ENCODE measurements at regions not wholly inside any gene's neighbourhood (a gene's known extent, or its start where the extent isn't known, plus 50 kb on each side); places are given as distances from the start of the nearest gene placed in this dataset.

DNA sequence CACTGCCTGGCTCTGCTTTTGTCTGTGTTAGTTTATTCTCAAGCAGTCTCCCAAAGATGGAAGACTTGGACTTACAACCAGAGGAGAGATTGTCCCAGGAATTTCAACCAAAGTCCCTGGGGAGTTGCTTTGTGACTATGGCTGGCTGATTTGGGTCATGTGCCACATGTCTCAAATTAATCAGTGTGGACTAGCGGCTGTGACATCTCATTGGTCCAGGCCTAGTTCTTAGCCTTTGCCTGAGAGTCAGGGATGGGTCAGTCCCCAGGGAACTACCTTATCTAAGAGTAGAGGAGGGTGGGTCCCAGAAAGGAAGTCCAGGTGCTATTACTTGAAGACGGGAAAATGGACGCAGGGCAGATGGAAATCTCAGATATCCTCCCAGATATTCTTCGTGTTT, 217.1 kb downstream of the ACKR3 start:
- TF ChIP-seq, protein P1, sequence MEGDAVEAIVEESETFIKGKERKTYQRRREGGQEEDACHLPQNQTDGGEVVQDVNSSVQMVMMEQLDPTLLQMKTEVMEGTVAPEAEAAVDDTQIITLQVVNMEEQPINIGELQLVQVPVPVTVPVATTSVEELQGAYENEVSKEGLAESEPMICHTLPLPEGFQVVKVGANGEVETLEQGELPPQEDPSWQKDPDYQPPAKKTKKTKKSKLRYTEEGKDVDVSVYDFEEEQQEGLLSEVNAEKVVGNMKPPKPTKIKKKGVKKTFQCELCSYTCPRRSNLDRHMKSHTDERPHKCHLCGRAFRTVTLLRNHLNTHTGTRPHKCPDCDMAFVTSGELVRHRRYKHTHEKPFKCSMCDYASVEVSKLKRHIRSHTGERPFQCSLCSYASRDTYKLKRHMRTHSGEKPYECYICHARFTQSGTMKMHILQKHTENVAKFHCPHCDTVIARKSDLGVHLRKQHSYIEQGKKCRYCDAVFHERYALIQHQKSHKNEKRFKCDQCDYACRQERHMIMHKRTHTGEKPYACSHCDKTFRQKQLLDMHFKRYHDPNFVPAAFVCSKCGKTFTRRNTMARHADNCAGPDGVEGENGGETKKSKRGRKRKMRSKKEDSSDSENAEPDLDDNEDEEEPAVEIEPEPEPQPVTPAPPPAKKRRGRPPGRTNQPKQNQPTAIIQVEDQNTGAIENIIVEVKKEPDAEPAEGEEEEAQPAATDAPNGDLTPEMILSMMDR (conservative IDR thresholded peaks at IDR 0.05 in 1 of 2, IDR thresholded peaks at IDR 0.05 in 1 of 2; ENCODE audit: low read depth in 1 of 2, low read length in 2 of 2): no peak
- TF ChIP-seq EZH2 (IDR thresholded peaks at IDR 0.05; ENCODE audit: low read length, missing control alignments): no peak

All from fibroblast of lung (primary cell).